ENCODE measurements at regions not wholly inside any gene's neighbourhood (a gene's known extent, or its start where the extent isn't known, plus 50 kb on each side); places are given as distances from the start of the nearest gene placed in this dataset.
A peak's percentile ranks its signal among the peaks of the same experiment; 100 is the strongest.

GRCh38 chr11:10930224-10930971, 72.5 kb upstream of the ZBED5 start:
- ATAC-seq (ENCODE audit: low read depth) (peak; percentile 13), DNase-seq (no peak)
- Mint-ChIP-seq H3K4me3 (peak overlapping the region; percentile 64), H3K9me3 (no peaks in the 10 kb centered on the region), H3K36me3 (no peaks in the 10 kb centered on the region), H3K27ac (no peak overlapping the region), H3K4me1 (peaks cover 15% of the 10 kb centered on the region), H3K27me3 (peaks cover 58% of the 10 kb centered on the region)
- POLR2A ChIA-PET = interaction anchor here (1.3 kb wide), 1 partner anchor 121 kb away, joined by 7 read pairs; the partner anchor contains the start of gene EIF4G2

DNA sequence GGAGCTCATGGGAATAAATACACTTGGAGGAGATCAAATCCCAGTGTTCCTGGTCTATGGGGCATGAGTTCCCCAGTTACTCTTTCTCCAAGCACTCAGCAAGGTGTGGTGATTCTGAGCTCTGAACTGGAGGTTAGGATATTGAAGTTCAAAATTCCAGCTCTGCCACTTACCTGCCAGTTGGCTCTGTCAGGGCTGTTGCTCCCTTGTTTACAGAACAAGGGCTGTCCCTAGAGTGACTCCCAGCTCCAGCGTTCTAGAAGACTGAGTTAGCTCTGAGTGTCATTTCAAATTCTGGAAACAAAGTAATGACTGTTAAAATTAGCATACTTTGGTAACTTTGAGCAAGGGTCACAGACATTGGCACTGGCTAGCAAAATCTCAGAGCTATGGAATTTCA, 69.7 kb upstream of the ZBED5 start:
- Mint-ChIP-seq H3K27ac (no peak overlapping the region), H3K36me3 (no peaks in the 10 kb centered on the region), H3K27me3 (peaks cover 42% of the 10 kb centered on the region), H3K4me1 (peaks cover 9% of the 10 kb centered on the region), H3K4me3 (no peak overlapping the region), H3K9me3 (no peaks in the 10 kb centered on the region)
- DNase-seq (no peak), ATAC-seq (ENCODE audit: low read depth) (no peak)
- POLR2A ChIA-PET = interaction anchor here (0.7 kb wide), 1 partner anchor 71 kb away, joined by 3 read pairs; no protein-coding TSS in a partner anchor

GRCh38 chr11:10926801-10927211, 69.0 kb upstream of the ZBED5 start:
- Mint-ChIP-seq H3K9me3 (no peaks in the 10 kb centered on the region), H3K4me3 (no peak overlapping the region), H3K27me3 (peaks cover 34% of the 10 kb centered on the region), H3K4me1 (peaks cover 9% of the 10 kb centered on the region), H3K36me3 (no peaks in the 10 kb centered on the region), H3K27ac (no peak overlapping the region)
- POLR2A ChIA-PET = no interaction called here
- no peak for ATAC-seq (ENCODE audit: low read depth)
- DNase-seq = no peak

DNA sequence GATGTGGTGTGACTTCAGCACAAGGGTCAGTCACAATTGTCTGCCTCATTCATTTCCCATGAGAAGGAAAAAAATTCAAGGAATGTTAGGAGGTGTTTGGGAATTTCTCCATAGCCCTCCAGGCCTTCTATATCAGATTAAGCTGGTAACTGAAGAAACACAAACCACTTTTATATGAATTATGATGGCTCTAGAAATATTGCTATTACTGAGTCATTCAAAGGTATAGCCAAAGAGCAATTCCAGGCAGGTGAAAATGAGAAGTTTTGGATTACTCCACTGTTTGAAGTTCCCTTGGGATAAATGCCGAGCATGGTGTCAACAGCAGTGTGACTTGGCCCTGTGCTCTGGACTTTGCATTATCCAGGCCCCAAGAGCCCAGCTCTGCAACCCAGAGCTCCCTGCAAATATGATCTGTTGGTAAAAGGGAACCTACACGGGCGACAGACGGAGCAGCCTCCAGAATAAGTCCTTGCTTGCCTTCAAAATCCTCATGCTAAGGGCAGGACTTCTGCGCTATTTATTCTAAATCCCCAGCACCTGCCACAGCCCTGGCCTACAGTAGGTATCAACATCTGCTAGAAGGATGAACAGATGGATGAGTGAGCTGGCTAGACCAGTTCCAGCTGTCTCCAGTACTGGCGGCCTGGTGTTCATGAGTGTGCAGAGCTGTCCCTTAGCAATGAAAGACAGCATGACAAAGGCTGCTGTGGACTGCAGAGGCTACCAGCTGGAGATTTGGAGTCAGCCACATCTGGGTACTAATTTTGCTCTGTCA, 67.5 kb upstream of the ZBED5 start:
- POLR2A ChIA-PET = no interaction called here
- no peak for DNase-seq
- Mint-ChIP-seq H3K9me3 (no peaks in the 10 kb centered on the region), H3K4me1 (peaks cover 8% of the 10 kb centered on the region), H3K36me3 (no peaks in the 10 kb centered on the region), H3K27me3 (peaks cover 26% of the 10 kb centered on the region), H3K4me3 (no peak overlapping the region), H3K27ac (no peak overlapping the region)
- no peak for ATAC-seq (ENCODE audit: low read depth)

- POLR2A ChIA-PET = interaction anchor here (0.7 kb wide), 2 partner anchors 132 to 723 kb away, joined by 3 to 4 read pairs; no protein-coding TSS in a partner anchor
- no peak overlapping the region for H3K4me3 Mint-ChIP-seq
Observed at GRCh38 chr11:10923882-10924281, 66.0 kb upstream of the ZBED5 start.

GRCh38 chr11:10922892-10923291, 65.0 kb upstream of the ZBED5 start:
- peaks cover 11% of the 10 kb centered on the region for H3K4me1 Mint-ChIP-seq
- H3K4me3 Mint-ChIP-seq = no peak overlapping the region
- H3K9me3 Mint-ChIP-seq = peaks cover 8% of the 10 kb centered on the region
- DNase-seq = no peak
- H3K27ac Mint-ChIP-seq = no peak overlapping the region
- POLR2A ChIA-PET = no interaction called here
- H3K36me3 Mint-ChIP-seq = peaks cover 5% of the 10 kb centered on the region
- H3K27me3 Mint-ChIP-seq = peaks cover 9% of the 10 kb centered on the region
- ATAC-seq (ENCODE audit: low read depth) = no peak

More at GRCh38 chr11:10923882-10924281, 66.0 kb upstream of the ZBED5 start:
- no peak for DNase-seq
- no peak for ATAC-seq (ENCODE audit: low read depth)
- H3K4me1 Mint-ChIP-seq = peaks cover 8% of the 10 kb centered on the region
- H3K27me3 Mint-ChIP-seq = peaks cover 18% of the 10 kb centered on the region
- no peak overlapping the region for H3K27ac Mint-ChIP-seq
- peaks cover under 1% of the 10 kb centered on the region for H3K9me3 Mint-ChIP-seq
- H3K36me3 Mint-ChIP-seq = peaks cover under 1% of the 10 kb centered on the region

GRCh38 chr11:10920875-10921274, 63.0 kb upstream of the ZBED5 start:
- peaks cover 13% of the 10 kb centered on the region for H3K9me3 Mint-ChIP-seq
- DNase-seq = no peak
- peaks cover 12% of the 10 kb centered on the region for H3K36me3 Mint-ChIP-seq
- POLR2A ChIA-PET = no interaction called here
- no peaks in the 10 kb centered on the region for H3K27me3 Mint-ChIP-seq
- ATAC-seq (ENCODE audit: low read depth) = no peak
- no peak overlapping the region for H3K4me3 Mint-ChIP-seq
- H3K4me1 Mint-ChIP-seq = peaks cover 13% of the 10 kb centered on the region
- H3K27ac Mint-ChIP-seq = no peak overlapping the region

GRCh38 chr11:10920205-10920604, 62.4 kb upstream of the ZBED5 start:
- Mint-ChIP-seq H3K27ac (no peak overlapping the region), H3K9me3 (peaks cover 13% of the 10 kb centered on the region), H3K4me1 (peaks cover 13% of the 10 kb centered on the region), H3K4me3 (no peak overlapping the region), H3K27me3 (no peaks in the 10 kb centered on the region), H3K36me3 (peaks cover 12% of the 10 kb centered on the region)
- POLR2A ChIA-PET = no interaction called here
- no peak for DNase-seq
- ATAC-seq (ENCODE audit: low read depth) = no peak

DNA sequence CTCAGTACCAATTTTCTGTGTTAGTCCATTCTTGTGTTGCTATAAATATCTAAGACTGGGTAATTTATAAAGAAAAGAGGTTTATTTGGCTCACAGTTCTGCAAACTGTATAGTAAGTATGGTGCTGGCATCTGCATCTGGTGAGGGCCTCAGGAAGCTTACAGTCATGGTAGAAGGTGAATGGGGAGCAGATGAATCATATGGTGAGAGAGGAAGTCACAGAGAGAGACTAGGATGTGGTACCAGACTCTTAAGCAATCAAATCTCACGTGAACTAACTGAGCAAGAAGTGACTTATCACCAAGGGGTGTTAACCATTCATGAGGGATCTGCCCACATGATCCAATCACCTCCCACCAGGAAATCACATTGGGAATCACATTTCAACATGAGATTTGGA, 60.8 kb upstream of the ZBED5 start:
- ATAC-seq (ENCODE audit: low read depth) = no peak
- Mint-ChIP-seq H3K27ac (no peak overlapping the region), H3K4me3 (no peak overlapping the region), H3K36me3 (peaks cover 12% of the 10 kb centered on the region), H3K27me3 (peaks cover 2% of the 10 kb centered on the region), H3K9me3 (peaks cover 13% of the 10 kb centered on the region), H3K4me1 (peaks cover 13% of the 10 kb centered on the region)
- no peak for DNase-seq
- POLR2A ChIA-PET = no interaction called here

DNA sequence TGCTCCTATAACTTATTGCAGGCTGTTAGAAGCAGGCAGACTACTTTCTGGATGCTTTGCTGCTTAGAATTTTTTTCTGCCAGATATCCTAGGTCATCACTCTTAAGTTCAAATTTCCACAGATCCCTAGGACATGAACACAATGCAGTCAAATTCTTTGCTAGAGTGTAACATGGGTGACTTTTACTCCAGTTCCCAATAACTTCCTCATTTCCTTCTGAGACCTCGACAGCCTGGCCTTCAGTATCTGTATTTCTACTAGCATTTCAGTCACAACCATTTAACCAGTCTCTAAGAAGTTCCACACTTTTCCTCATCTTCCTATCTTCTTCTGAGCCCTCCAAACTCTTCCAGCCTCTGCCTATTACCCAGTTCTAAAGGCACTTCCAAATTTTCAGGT, 60.4 kb upstream of the ZBED5 start:
- Mint-ChIP-seq H3K27me3 (peaks cover 2% of the 10 kb centered on the region), H3K4me1 (peaks cover 13% of the 10 kb centered on the region), H3K9me3 (peaks cover 13% of the 10 kb centered on the region), H3K27ac (no peak overlapping the region), H3K36me3 (peaks cover 12% of the 10 kb centered on the region), H3K4me3 (no peak overlapping the region)
- POLR2A ChIA-PET = interaction anchor here (1.4 kb wide), 1 partner anchor 61 kb away, joined by 3 read pairs; no protein-coding TSS in a partner anchor
- DNase-seq = no peak
- no peak for ATAC-seq (ENCODE audit: low read depth)

DNA sequence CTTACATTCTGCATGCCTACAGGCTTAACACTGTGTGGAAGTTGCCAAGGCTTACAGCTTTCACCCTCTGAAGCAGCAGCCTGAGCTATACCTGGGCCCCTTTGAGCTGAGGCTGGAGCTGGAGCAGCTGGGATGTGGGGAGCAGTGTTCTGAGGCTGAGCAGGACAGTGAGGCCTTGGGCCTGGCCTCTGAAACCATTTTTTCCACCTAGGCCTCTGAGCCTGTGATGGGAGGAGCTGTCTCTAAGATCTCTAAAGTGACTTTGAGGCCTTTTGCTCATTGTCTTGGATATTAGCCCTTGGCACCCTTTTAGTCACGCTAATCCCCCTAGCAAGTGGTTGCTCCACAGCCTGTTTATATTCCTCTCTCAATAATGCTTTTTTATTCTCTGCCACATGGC, 59.9 kb upstream of the ZBED5 start:
- H3K4me1 Mint-ChIP-seq = peaks cover 13% of the 10 kb centered on the region
- DNase-seq (no peak), ATAC-seq (ENCODE audit: low read depth) (no peak)
- peaks cover 2% of the 10 kb centered on the region for H3K27me3 Mint-ChIP-seq
- H3K27ac Mint-ChIP-seq = no peak overlapping the region
- peaks cover 13% of the 10 kb centered on the region for H3K9me3 Mint-ChIP-seq
- POLR2A ChIA-PET = interaction anchor here (1.4 kb wide), 1 partner anchor 61 kb away, joined by 3 read pairs; no protein-coding TSS in a partner anchor
- H3K4me3 Mint-ChIP-seq = no peak overlapping the region
- peaks cover 12% of the 10 kb centered on the region for H3K36me3 Mint-ChIP-seq

- POLR2A ChIA-PET = interaction anchor here (1.4 kb wide), 1 partner anchor 60 kb away, joined by 3 read pairs; no protein-coding TSS in a partner anchor
- H3K27me3 Mint-ChIP-seq = peaks cover 2% of the 10 kb centered on the region
Observed at GRCh38 chr11:10916665-10917064, 58.8 kb upstream of the ZBED5 start.

GRCh38 chr11:10914050-10914449, 56.2 kb upstream of the ZBED5 start:
- H3K4me1 Mint-ChIP-seq = peaks cover 8% of the 10 kb centered on the region
- H3K36me3 Mint-ChIP-seq = peaks cover 12% of the 10 kb centered on the region
- no peak overlapping the region for H3K27ac Mint-ChIP-seq
- H3K9me3 Mint-ChIP-seq = peaks cover 13% of the 10 kb centered on the region
- POLR2A ChIA-PET = no interaction called here
- H3K4me3 Mint-ChIP-seq = no peak overlapping the region
- ATAC-seq (ENCODE audit: low read depth) (no peak), DNase-seq (no peak)
- H3K27me3 Mint-ChIP-seq = peaks cover 2% of the 10 kb centered on the region

More at GRCh38 chr11:10916665-10917064, 58.8 kb upstream of the ZBED5 start:
- H3K27ac Mint-ChIP-seq = no peak overlapping the region
- ATAC-seq (ENCODE audit: low read depth) (no peak), DNase-seq (no peak)
- no peak overlapping the region for H3K4me3 Mint-ChIP-seq
- H3K36me3 Mint-ChIP-seq = peaks cover 12% of the 10 kb centered on the region
- H3K9me3 Mint-ChIP-seq = peaks cover 13% of the 10 kb centered on the region
- peaks cover 13% of the 10 kb centered on the region for H3K4me1 Mint-ChIP-seq
